WERI-Rb-1 (cell line): ENCODE measurements at regions not wholly inside any gene's neighbourhood (a gene's known extent, or its start where the extent isn't known, plus 50 kb on each side); places are given as distances from the start of the nearest gene placed in this dataset.

Experiments
- DNase-seq: peaks from one replicate; pipeline ENCODE4 v3.0.0-alpha.2; 2020
- H3K27ac ChIP-seq: fragments of 250-450 bp; sonication (Bioruptor Pico); 2 replicates; pipeline ENCODE4 v1.5.1; 2020; ENCODE audit warnings: mild to moderate bottlenecking, moderate library complexity
- H3K27me3 ChIP-seq: fragments of 250-450 bp; sonication (Bioruptor Pico); 2 replicates; pipeline ENCODE4 v1.5.1; 2021; ENCODE audit warnings: mild to moderate bottlenecking, low read depth, moderate library complexity; ENCODE audit not compliant: insufficient read depth, severe bottlenecking
- H3K36me3 ChIP-seq: fragments of 250-450 bp; sonication (Bioruptor Pico); 2 replicates; pipeline ENCODE4 v1.5.1; 2020; ENCODE audit warnings: mild to moderate bottlenecking, moderate library complexity
- H3K4me3 ChIP-seq: 2 replicates; pipeline ENCODE4 v1.5.1; 2011; ENCODE audit warnings: low read depth, mild to moderate bottlenecking, control low read depth, low read length
- H3K9me3 ChIP-seq: fragments of 250-450 bp; sonication (Bioruptor Pico); 2 replicates; pipeline ENCODE4 v1.5.1; 2021; ENCODE audit warnings: mild to moderate bottlenecking, moderate library complexity; ENCODE audit not compliant: severe bottlenecking
- TF ChIP-seq, protein P1 (sequence below): IDR thresholded peaks from 2 replicates; pipeline ENCODE4 v1.5.1; 2011; ENCODE audit warnings: low read depth, mild to moderate bottlenecking, control low read depth, inconsistent platforms, low read length

DNA sequence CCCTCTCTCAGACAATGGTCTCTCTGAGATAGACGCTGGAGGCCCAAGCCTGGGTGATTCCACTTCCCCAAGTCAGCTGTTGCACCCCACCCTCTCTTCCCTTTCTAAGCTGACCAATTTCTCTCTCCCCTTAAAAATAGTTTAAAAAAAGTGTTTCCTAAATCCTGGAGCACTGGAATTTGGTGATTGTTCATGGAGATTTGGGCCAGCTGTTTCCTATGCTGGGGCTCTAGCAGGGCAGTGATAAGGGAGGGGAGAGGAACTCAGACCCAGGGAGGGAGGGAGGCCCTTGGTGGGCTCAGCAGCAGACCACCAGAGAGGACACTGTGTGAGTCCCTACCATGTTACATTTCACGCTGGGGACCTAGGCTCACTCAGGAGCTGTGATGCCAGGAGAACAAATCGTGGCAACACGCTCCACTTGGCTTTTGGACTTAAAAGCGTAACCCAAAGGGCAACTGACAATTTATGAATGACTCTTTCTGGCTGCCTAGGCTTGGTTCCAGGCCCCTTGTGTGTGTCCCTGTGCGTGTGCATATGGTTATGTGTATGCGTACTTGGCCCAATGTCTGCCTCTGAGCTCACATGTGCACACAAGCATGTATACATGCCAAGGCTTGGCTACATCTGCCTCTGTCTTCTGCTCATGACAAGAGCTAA, 59.8 kb upstream of the INSYN1 start:
- Histone ChIP-seq H3K36me3 (no peaks in the 10 kb centered on the region), H3K27ac (no peak overlapping the region), H3K27me3 (no peaks in the 10 kb centered on the region), H3K4me3 (no peak overlapping the region), H3K9me3 (peaks cover 3% of the 10 kb centered on the region)
- TF ChIP-seq, protein P1, sequence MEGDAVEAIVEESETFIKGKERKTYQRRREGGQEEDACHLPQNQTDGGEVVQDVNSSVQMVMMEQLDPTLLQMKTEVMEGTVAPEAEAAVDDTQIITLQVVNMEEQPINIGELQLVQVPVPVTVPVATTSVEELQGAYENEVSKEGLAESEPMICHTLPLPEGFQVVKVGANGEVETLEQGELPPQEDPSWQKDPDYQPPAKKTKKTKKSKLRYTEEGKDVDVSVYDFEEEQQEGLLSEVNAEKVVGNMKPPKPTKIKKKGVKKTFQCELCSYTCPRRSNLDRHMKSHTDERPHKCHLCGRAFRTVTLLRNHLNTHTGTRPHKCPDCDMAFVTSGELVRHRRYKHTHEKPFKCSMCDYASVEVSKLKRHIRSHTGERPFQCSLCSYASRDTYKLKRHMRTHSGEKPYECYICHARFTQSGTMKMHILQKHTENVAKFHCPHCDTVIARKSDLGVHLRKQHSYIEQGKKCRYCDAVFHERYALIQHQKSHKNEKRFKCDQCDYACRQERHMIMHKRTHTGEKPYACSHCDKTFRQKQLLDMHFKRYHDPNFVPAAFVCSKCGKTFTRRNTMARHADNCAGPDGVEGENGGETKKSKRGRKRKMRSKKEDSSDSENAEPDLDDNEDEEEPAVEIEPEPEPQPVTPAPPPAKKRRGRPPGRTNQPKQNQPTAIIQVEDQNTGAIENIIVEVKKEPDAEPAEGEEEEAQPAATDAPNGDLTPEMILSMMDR = no peak
- no peak for DNase-seq

GRCh38 chr15:73813589-73813988, 59.8 kb upstream of the TBC1D21 start:
- TF ChIP-seq, protein P1 = no peak
- H3K4me3 ChIP-seq = no peak overlapping the region
- no peaks in the 10 kb centered on the region for H3K36me3 ChIP-seq
- no peaks in the 10 kb centered on the region for H3K27me3 ChIP-seq
- DNase-seq = no peak
- H3K9me3 ChIP-seq = peaks cover 3% of the 10 kb centered on the region
- H3K27ac ChIP-seq = no peak overlapping the region

GRCh38 chr15:73818308-73818985, 54.9 kb upstream of the TBC1D21 start:
- peak overlapping the region; percentile 3; the same call in 1 of the 2 replicates for H3K4me3 ChIP-seq
- H3K27me3 ChIP-seq = no peaks in the 10 kb centered on the region
- no peak for DNase-seq
- H3K36me3 ChIP-seq = no peaks in the 10 kb centered on the region
- TF ChIP-seq, protein P1 = no peak
- peaks cover 8% of the 10 kb centered on the region for H3K9me3 ChIP-seq
- peak overlapping the region; percentile 43 for H3K27ac ChIP-seq

- Histone ChIP-seq H3K36me3 (no peaks in the 10 kb centered on the region), H3K27me3 (no peaks in the 10 kb centered on the region), H3K9me3 (peaks cover 5% of the 10 kb centered on the region), H3K4me3 (peak overlapping the region; percentile 21), H3K27ac (peak overlapping the region; percentile 87)
- peak; percentile 90 for DNase-seq
- TF ChIP-seq, protein P1 = no peak
Measured at GRCh38 chr15:73821181-73821580, 52.2 kb upstream of the TBC1D21 start.

DNA sequence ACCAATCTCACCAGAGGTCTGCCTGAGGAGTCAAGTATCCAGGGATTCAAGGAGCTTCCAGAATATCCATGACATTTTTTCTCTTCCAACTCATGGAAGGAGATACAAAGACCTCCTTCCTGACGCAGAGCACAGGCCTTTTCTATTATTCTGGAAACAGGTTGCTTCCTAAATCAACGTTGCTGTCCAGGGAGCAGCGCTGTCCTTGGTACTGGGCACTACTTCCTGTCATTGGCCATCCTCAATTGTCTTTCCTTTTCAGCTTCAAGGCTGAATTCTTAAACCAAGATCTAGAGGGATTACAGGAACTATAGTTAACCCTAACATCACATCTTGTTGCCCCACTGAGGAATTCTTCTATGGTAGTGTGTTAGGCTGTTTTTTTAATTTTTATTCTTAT, 50.4 kb upstream of the TBC1D21 start:
- TF ChIP-seq, protein P1 = no peak
- H3K4me3 ChIP-seq = no peak overlapping the region
- peaks cover 5% of the 10 kb centered on the region for H3K9me3 ChIP-seq
- no peak for DNase-seq
- H3K27ac ChIP-seq = peak overlapping the region; percentile 87
- no peaks in the 10 kb centered on the region for H3K27me3 ChIP-seq
- no peaks in the 10 kb centered on the region for H3K36me3 ChIP-seq
